GM12864 (cell line): ENCODE measurements at regions not wholly inside any gene's neighbourhood (a gene's known extent, or its start where the extent isn't known, plus 50 kb on each side); places are given as distances from the start of the nearest gene placed in this dataset.

Source experiments
- DNase-seq: peaks from one replicate; pipeline ENCODE4 v3.0.0-alpha.2; 2011; ENCODE audit warnings: low read depth
- H3K4me3 ChIP-seq: 2 replicates; pipeline ENCODE4 v1.5.1; 2011; ENCODE audit warnings: mild to moderate bottlenecking, low read depth, low read length, control low read depth
- TF ChIP-seq, protein P1 (sequence below): IDR thresholded peaks from 2 replicates; pipeline ENCODE4 v1.5.1; 2011; ENCODE audit warnings: low read depth, mild to moderate bottlenecking, moderate library complexity, low read length, control low read depth, inconsistent platforms; ENCODE audit errors: missing control alignments

DNA sequence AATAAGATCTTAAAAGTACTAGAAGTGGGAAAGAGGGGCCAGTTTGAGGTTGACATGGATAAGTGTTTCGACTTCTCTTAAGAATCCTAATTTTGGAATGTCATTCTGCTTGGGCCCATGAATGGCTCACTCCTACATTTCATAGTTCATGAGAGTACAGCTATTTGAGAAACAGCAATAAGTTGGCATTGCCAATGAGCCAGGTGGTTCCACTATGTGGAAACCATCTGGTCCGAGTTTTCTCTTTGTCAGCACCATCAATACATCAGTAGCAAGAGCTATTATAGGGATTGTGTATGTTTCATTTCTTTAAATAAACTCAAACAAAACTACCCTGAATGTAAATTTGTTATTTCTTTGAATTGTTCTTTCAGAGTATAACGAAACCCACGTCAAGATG is 78.1 kb upstream of the NEBL start:
- TF ChIP-seq, protein P1, sequence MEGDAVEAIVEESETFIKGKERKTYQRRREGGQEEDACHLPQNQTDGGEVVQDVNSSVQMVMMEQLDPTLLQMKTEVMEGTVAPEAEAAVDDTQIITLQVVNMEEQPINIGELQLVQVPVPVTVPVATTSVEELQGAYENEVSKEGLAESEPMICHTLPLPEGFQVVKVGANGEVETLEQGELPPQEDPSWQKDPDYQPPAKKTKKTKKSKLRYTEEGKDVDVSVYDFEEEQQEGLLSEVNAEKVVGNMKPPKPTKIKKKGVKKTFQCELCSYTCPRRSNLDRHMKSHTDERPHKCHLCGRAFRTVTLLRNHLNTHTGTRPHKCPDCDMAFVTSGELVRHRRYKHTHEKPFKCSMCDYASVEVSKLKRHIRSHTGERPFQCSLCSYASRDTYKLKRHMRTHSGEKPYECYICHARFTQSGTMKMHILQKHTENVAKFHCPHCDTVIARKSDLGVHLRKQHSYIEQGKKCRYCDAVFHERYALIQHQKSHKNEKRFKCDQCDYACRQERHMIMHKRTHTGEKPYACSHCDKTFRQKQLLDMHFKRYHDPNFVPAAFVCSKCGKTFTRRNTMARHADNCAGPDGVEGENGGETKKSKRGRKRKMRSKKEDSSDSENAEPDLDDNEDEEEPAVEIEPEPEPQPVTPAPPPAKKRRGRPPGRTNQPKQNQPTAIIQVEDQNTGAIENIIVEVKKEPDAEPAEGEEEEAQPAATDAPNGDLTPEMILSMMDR: no peak
- H3K4me3 ChIP-seq: no peak overlapping the region
- DNase-seq: no peak

GRCh38 chr10:20972925-20973324 is 75.8 kb upstream of the NEBL start:
- DNase-seq: no peak
- TF ChIP-seq, protein P1: no peak
- H3K4me3 ChIP-seq: no peak overlapping the region

DNA sequence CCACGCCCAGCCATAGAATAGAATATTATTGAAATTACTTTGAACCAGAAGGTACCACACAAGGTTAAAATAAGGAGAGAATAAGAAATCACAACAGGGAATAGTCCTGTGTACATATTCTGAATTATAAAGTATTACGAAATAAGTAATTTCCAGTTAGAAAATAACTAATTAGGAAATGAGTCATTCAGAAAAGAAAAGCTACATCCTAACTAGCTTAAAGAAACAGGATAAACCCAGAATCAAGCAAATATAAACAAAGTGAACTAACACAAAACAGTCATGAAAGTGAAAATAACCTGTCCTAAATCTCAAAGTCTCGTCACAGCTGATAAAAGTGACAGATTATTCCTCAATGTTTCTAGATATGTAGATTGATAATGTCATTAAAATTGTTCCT is 74.8 kb upstream of the NEBL start:
- TF ChIP-seq, protein P1: no peak
- DNase-seq: no peak
- H3K4me3 ChIP-seq: no peak overlapping the region

GRCh38 chr10:20970708-20971107 is 73.6 kb upstream of the NEBL start:
- H3K4me3 ChIP-seq: no peak overlapping the region
- DNase-seq: peak; percentile 52
- TF ChIP-seq, protein P1: no peak

DNA sequence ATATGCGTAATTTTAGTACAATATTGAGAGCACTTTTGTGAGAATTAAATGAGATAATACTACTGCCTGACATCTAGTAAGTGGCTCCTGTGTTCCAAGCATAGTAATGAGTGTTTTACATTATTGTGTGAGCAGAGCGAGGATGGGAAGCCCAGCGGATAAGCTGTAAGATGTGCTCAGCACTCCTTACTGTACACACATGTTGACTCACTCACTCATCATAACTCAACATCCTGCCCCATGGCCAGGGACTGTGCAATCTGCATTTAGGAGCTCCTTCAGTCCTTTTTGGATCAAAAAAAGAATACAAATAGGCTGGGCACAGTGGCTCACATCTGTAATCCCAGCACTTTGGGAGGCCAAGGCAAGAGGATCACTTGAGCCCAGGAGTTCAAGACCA is 72.9 kb upstream of the NEBL start:
- H3K4me3 ChIP-seq: no peak overlapping the region
- no peak for DNase-seq
- TF ChIP-seq, protein P1: no peak

DNA sequence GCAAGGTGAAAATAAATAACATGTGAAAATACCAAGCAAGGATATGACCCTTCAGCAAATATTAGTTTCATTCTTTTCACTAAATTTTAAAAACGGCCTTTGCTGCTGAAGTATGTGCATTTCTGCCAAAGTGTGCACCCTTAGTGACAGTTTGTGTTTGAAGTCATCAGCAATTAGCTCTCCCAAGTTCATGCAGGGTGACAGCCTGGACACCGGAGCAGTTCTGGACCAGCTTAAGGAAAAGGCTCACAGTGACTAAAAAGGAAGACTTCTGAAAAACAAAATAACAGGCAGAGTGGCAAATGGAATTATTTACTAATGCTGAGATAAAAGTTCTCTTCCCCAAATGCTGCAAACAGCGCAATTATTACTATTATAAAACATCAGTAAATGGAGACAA is 69.3 kb upstream of the NEBL start:
- DNase-seq: no peak
- no peak overlapping the region for H3K4me3 ChIP-seq
- TF ChIP-seq, protein P1: no peak

DNA sequence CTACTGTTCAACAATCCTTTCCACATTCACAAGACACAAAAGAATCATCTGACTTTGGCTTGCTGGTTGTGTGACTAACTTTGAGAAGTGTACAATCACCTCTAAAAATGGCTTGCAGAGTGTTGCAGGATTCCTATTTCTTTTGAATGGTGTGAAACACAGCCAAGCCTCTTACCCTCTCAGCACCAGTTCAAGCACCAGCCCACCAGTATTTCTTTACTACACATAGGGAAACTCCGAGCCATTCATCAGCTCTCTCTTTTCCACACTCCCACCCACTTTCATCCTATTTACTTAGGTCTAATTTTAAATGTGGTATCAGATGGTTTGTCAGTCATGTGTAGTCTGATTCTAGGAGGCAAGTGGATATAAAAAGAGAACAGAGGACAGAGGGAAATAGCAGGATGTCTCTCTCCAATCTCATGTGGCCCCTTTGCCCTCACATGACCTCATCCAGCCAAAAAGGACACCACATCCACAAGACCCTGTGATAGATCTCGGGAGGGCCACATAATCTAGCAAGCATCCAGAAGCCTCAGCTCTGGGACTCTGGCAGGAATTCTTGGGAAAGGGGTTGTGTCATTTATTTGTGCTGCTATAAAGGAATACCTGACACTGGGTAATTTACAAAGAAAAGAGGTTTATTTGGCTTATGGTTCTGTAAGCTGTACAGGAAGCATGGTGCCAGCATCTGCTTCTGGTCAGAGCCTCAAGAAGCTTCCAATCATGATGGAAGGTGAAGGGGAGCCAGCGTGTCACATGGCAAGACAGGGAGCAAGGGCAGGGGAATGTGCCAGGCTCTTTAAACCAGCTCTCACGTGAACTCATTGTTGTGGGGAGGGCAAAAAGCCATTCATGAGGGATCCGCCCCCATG is 66.8 kb upstream of the NEBL start:
- H3K4me3 ChIP-seq: no peak overlapping the region
- TF ChIP-seq, protein P1: no peak
- DNase-seq: no peak
